Heart left ventricle (tissue), 13 donors: ENCODE measurements at regions not wholly inside any gene's neighbourhood (a gene's known extent, or its start where the extent isn't known, plus 50 kb on each side); places are given as distances from the start of the nearest gene placed in this dataset.

ENCODE experiments used
- CTCF ChIP-seq, 12 donors: fragments of 200-600 bp; sonication (generic) in 4 of 12; IDR thresholded peaks; one replicate each; pipeline versions ENCODE4 v1.5.0 to v1.8.0; 2018 to 2022; ENCODE audit warnings: antibody characterized with exemption in 12 of 12, mild to moderate bottlenecking in 5 of 12
- POLR2A ChIP-seq, 2 donors: fragments of 450-650 bp; IDR thresholded peaks; one replicate each; pipeline ENCODE4 v1.6.1; 2017; ENCODE audit warnings: antibody characterized with exemption in 2 of 2, mild to moderate bottlenecking in 2 of 2, moderate library complexity in 2 of 2
- donor health status: ischemic (EF 13 %, LVEDD 7.1; RV severe dilation, severe dysfunction).
- donor health status: DM: no; HTN: yes; CAD: no.
- donor health status: DM: no; HTN: no; CAD: no.
- donor health status: ischemic (EF 25% LVEDD 6.9; RV normal size, moderate dysfunction).
- donor health status: ischemic (EF 25% LVEDD 5.7; RV mildly dilated, moderate dysfunction).
- donor health status: ischemic (EF 35%, LVEDD 5.7; RV mildly dilated, moderate dysfunction).
- donor health status: nonischemic (EF 11% LVEDD 7.7; RV severe dilation, severe dysfunction).
- donor health status: DM: yes; HTN: yes; CAD: no.
- donor health status: PGD.
- donor health status: ischemic (EF 29% LVEDD 5.4; RV normal size, mild dysfunction).
- donor health status: nonischemic (EF 23%, LVEDD 6.1; RV moderate dilation, normal function).

- TF ChIP-seq POLR2A (IDR thresholded peaks at IDR 0.05) (no peak), CTCF (IDR thresholded peaks at IDR 0.05) (no peak)
Observed at GRCh38 chr1:30272277-30273020, 450.9 kb downstream of the MATN1 start.
